ENCODE measurements at regions not wholly inside any gene's neighbourhood (a gene's known extent, or its start where the extent isn't known, plus 50 kb on each side); places are given as distances from the start of the nearest gene placed in this dataset.
"Not testable (repeated sequence)": the region's sequence is repeated elsewhere in the genome, so short reads cannot be mapped to it uniquely, and the experiment has no call there.

GRCh38 chr2:19174176-19174575, 184.2 kb downstream of the OSR1 start:
- TF ChIP-seq, protein P1, sequence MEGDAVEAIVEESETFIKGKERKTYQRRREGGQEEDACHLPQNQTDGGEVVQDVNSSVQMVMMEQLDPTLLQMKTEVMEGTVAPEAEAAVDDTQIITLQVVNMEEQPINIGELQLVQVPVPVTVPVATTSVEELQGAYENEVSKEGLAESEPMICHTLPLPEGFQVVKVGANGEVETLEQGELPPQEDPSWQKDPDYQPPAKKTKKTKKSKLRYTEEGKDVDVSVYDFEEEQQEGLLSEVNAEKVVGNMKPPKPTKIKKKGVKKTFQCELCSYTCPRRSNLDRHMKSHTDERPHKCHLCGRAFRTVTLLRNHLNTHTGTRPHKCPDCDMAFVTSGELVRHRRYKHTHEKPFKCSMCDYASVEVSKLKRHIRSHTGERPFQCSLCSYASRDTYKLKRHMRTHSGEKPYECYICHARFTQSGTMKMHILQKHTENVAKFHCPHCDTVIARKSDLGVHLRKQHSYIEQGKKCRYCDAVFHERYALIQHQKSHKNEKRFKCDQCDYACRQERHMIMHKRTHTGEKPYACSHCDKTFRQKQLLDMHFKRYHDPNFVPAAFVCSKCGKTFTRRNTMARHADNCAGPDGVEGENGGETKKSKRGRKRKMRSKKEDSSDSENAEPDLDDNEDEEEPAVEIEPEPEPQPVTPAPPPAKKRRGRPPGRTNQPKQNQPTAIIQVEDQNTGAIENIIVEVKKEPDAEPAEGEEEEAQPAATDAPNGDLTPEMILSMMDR (conservative IDR thresholded peaks at IDR 0.05; ENCODE audit: low read depth, low read length) = no peak
- no peak overlapping the region for H3K4me3 ChIP-seq (ENCODE audit: low read length)
- DNase-seq (ENCODE audit: low read depth) = no peak

- H3K4me3 ChIP-seq (ENCODE audit: low read length) = no peak overlapping the region
- TF ChIP-seq, protein P1 (conservative IDR thresholded peaks at IDR 0.05; ENCODE audit: low read depth, low read length) = no peak
- peak; percentile 46 for DNase-seq (ENCODE audit: low read depth)
These were observed 187.0 kb downstream of the OSR1 start for GRCh38 chr2:19171409-19171808.

DNA sequence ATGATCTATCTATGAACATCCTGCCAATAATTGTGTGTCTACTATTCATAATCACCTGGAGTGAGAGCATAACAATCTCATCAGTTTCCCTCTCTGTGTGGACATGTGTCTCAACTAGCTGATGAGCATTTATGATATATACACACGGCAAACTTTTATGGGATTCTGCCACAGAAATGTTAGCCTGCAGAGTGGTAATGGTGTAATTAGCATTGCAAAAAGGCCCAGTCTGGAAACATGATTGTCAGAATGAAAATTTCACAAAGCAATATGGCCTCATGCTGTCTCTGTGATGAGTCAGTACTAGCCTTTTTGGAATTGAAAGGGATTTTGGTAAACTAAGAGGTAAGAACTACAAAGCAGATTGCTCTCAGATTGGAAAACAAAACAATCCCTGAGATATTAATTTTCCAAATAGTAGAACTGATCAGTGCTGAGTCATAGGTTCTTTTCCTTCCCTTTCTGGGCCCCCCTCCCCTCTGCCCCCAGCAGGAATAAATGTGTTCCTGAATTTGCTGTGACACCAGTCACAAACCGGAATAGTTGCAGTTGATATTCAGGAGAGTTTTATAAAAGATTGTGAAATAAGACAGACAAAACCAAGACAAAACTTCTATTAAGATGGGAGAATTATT, 189.2 kb downstream of the OSR1 start:
- no peak overlapping the region for H3K4me3 ChIP-seq (ENCODE audit: low read length)
- TF ChIP-seq, protein P1 (conservative IDR thresholded peaks at IDR 0.05; ENCODE audit: low read depth, low read length) = no peak
- no peak for DNase-seq (ENCODE audit: low read depth)

DNA sequence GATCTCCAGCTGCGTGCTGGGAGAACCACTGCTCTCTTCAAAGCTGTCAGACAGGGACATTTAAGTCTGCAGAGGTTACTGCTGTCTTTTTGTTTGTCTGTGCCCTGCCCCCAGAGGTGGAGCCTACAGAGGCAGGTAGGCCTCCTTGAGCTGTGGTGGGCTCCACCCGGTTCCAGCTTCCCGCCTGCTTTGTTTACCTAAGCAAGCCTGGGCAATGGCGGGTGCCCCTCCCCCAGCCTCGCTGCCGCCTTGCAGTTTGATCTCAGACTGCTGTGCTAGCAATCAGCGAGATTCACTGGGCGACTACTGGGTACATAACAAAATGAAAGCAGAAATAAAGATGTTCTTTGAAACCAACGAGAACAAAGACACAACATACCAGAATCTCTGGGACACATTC, 194.3 kb downstream of the OSR1 start:
- H3K4me3 ChIP-seq (ENCODE audit: low read length); DNase-seq (ENCODE audit: low read depth): not testable (repeated sequence)

- TF ChIP-seq, protein P1 (conservative IDR thresholded peaks at IDR 0.05; ENCODE audit: low read depth, low read length) = no peak
- no peak for DNase-seq (ENCODE audit: low read depth)
- H3K4me3 ChIP-seq (ENCODE audit: low read length) = no peak overlapping the region
These were observed 199.5 kb downstream of the OSR1 start for GRCh38 chr2:19158896-19159295.

GRCh38 chr2:19158211-19158610, 200.2 kb downstream of the OSR1 start:
- H3K4me3 ChIP-seq (ENCODE audit: low read length) = no peak overlapping the region
- TF ChIP-seq, protein P1 (conservative IDR thresholded peaks at IDR 0.05; ENCODE audit: low read depth, low read length) = peak; percentile 5
- no peak for DNase-seq (ENCODE audit: low read depth)

DNA sequence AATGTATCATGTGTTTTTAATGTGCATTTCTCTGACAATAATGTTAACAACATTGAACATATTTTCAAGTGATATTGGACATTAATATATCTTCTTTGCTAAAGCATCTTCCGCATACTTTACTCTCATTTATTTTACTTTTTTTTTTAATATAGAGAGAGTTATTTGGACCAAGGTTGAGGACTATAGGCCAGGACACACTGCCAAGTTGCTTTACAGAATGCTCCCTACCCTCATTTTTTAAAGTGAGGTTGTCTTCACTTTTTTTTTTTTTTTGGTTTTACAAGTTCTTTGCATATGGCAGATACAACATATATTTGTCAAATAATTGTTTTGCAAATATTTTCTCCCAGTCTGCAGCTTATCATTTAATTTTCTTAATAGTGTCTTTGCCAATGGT, 201.8 kb downstream of the OSR1 start:
- TF ChIP-seq, protein P1 (conservative IDR thresholded peaks at IDR 0.05; ENCODE audit: low read depth, low read length) = no peak
- H3K4me3 ChIP-seq (ENCODE audit: low read length) = no peak overlapping the region
- no peak for DNase-seq (ENCODE audit: low read depth)

Data from retinal pigment epithelial cell (primary cell).